Fibroblast of lung (primary cell): ENCODE measurements at regions not wholly inside any gene's neighbourhood (a gene's known extent, or its start where the extent isn't known, plus 50 kb on each side); places are given as distances from the start of the nearest gene placed in this dataset.
"Not testable (repeated sequence)": the region's sequence is repeated elsewhere in the genome, so short reads cannot be mapped to it uniquely, and the experiment has no call there.

ENCODE experiments used
- EZH2 ChIP-seq: IDR thresholded peaks from 2 replicates; pipeline ENCODE4 v1.5.1; 2012; ENCODE audit warnings: low read length, control low read depth, mild to moderate bottlenecking; ENCODE audit errors: missing control alignments
- TF ChIP-seq, protein P1 (sequence below), 2 donors: IDR thresholded peaks in 1 of 2; conservative IDR thresholded peaks in 1 of 2; 1 replicate in 1 of 2; 2 replicates in 1 of 2; pipeline ENCODE4 v1.5.1; 2011 to 2012; ENCODE audit warnings: low read length in 2 of 2, control low read depth in 1 of 2, inconsistent platforms in 1 of 2, low read depth in 1 of 2, mild to moderate bottlenecking in 1 of 2

DNA sequence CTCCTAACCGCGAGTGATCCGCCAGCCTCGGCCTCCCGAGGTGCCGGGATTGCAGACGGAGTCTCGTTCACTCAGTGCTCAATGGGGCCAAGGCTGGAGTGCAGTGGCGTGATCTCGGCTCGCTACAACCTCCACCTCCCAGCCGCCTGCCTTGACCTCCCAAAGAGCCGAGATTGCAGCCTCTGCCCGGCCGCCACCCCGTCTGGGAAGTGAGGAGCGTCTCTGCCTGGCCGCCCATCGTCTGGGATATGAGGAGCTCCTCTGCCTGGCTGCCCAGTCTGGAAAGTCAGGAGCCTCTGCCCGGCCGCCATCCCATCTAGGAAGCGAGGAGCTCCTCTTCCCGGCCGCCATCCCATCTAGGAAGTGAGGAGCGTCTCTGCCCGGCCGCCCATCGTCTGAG lies 58.8 kb upstream of the ANKRD30BL start:
- TF ChIP-seq, protein P1, sequence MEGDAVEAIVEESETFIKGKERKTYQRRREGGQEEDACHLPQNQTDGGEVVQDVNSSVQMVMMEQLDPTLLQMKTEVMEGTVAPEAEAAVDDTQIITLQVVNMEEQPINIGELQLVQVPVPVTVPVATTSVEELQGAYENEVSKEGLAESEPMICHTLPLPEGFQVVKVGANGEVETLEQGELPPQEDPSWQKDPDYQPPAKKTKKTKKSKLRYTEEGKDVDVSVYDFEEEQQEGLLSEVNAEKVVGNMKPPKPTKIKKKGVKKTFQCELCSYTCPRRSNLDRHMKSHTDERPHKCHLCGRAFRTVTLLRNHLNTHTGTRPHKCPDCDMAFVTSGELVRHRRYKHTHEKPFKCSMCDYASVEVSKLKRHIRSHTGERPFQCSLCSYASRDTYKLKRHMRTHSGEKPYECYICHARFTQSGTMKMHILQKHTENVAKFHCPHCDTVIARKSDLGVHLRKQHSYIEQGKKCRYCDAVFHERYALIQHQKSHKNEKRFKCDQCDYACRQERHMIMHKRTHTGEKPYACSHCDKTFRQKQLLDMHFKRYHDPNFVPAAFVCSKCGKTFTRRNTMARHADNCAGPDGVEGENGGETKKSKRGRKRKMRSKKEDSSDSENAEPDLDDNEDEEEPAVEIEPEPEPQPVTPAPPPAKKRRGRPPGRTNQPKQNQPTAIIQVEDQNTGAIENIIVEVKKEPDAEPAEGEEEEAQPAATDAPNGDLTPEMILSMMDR (conservative IDR thresholded peaks at IDR 0.05 in 1 of 2, IDR thresholded peaks at IDR 0.05 in 1 of 2; ENCODE audit: low read depth in 1 of 2, low read length in 2 of 2) = not testable (repeated sequence)
- TF ChIP-seq EZH2 = not testable (repeated sequence)
